Transverse colon (tissue), 4 donors: ENCODE measurements at regions not wholly inside any gene's neighbourhood (a gene's known extent, or its start where the extent isn't known, plus 50 kb on each side); places are given as distances from the start of the nearest gene placed in this dataset.

Experiments used
- POLR2A ChIP-seq: fragments of 450-650 bp; IDR thresholded peaks from one replicate; pipeline ENCODE4 v1.6.1; 2016; ENCODE audit warnings: antibody characterized with exemption, mild to moderate bottlenecking, moderate library complexity
- POLR2AphosphoS5 ChIP-seq, 3 donors: sonication (generic); formaldehyde crosslinking; IDR thresholded peaks; one replicate each; pipeline ENCODE4 v1.6.1; 2016; ENCODE audit warnings: antibody characterized with exemption in 3 of 3
- TF ChIP-seq, protein P1 (sequence below), 5 experiments: fragments of 200-600 bp in 3 of 5; fragments of 450-650 bp in 2 of 5; sonication (generic) in 3 of 5; IDR thresholded peaks; 1 replicate in 2 of 5; 2 replicates in 3 of 5; pipeline ENCODE4 v1.5.1; 2016 to 2017; ENCODE audit warnings: antibody characterized with exemption in 5 of 5, inconsistent platforms in 3 of 5, mild to moderate bottlenecking in 2 of 5, moderate library complexity in 1 of 5

DNA sequence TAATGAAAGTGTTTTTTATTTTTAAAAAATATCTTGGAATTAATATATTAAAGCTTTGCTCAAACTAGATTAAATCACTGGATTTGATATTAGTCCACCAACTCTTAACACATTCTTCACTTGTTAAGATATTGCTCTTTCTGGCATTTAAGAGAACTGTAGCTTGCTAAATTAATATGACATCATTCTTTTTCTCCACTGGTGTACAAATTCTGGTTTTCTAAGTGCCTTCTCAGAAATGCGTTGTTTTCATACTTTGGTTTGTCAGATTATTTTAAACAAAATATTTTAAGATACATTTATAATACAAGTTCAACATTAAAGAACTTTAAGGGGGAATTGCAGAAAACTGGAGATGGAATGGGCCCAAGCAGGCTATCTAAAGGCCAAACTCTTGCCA lies 87.6 kb upstream of the IFNE start:
- TF ChIP-seq, protein P1, sequence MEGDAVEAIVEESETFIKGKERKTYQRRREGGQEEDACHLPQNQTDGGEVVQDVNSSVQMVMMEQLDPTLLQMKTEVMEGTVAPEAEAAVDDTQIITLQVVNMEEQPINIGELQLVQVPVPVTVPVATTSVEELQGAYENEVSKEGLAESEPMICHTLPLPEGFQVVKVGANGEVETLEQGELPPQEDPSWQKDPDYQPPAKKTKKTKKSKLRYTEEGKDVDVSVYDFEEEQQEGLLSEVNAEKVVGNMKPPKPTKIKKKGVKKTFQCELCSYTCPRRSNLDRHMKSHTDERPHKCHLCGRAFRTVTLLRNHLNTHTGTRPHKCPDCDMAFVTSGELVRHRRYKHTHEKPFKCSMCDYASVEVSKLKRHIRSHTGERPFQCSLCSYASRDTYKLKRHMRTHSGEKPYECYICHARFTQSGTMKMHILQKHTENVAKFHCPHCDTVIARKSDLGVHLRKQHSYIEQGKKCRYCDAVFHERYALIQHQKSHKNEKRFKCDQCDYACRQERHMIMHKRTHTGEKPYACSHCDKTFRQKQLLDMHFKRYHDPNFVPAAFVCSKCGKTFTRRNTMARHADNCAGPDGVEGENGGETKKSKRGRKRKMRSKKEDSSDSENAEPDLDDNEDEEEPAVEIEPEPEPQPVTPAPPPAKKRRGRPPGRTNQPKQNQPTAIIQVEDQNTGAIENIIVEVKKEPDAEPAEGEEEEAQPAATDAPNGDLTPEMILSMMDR (IDR thresholded peaks at IDR 0.05) = no peak
- no peak for TF ChIP-seq POLR2AphosphoS5 (IDR thresholded peaks at IDR 0.05)
- no peak for TF ChIP-seq POLR2A
